ENCODE measurements at regions not wholly inside any gene's neighbourhood (a gene's known extent, or its start where the extent isn't known, plus 50 kb on each side); places are given as distances from the start of the nearest gene placed in this dataset.

DNA sequence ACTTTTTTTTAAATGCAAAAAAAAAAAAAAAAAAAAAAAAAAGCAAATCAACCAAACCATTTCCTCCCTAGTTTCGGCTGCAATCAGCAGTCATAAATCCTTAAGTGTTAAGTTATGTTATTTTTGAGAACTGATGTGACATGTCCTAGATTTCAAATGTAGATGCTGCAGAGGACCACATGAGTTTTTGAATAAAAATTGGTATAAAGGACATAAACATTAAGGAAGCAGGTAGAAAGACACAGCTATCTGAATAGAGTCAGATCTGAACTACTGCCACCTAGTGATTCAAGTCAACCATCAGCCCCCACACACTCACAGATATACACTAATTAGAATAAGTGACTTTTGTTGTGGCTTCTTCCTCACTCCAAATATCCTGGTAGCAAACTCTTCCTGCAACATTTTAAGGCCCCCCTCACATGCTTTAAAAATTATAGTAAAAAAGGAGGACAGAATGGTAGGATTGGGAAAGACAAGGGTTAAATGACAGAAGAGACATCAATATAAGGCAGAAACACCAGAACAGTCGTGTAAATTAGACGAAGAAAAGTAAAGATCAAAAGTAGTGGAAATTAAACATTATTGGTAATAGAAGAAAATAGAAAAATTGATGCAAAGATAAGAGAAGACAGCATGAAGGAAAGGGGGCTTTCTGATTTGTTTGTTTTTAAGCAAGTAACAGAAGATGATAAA, 394.5 kb upstream of the ATP2B1 start:
- H3K27ac ChIP-seq (ENCODE audit: low read depth, low read length): no peak overlapping the region
- H3K9ac ChIP-seq (ENCODE audit: low read length): no peak overlapping the region
- H3K27me3 ChIP-seq (ENCODE audit: control insufficient read depth, insufficient read depth, low read length): no peaks in the 10 kb centered on the region
- H3K36me3 ChIP-seq (ENCODE audit: control insufficient read depth, insufficient read depth, low read length): no peaks in the 10 kb centered on the region
- no peak overlapping the region for H3K4me3 ChIP-seq (ENCODE audit: low read length)
- H3K4me1 ChIP-seq (ENCODE audit: control insufficient read depth, insufficient read depth, low read length): no peaks in the 10 kb centered on the region

DNA sequence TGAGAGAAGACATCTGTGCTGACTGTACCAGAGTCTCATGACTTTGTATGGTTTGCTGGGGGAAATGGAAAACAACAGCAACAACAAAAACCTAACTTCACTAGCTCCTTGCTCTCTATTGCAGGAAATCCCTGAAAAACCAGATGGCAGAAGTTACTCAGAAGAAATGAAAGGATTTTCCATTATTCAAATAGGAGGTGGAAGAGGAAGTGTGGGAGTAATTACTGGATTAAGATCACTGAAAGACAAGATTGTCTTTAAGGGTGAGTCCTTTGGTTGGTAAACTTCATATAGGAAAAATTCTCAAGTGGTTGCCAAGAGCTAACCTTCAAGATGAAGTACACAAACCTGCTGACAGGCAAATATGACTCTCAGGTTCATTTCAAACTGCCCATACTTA, 391.9 kb upstream of the ATP2B1 start:
- no peak overlapping the region for H3K9ac ChIP-seq (ENCODE audit: low read length)

DNA sequence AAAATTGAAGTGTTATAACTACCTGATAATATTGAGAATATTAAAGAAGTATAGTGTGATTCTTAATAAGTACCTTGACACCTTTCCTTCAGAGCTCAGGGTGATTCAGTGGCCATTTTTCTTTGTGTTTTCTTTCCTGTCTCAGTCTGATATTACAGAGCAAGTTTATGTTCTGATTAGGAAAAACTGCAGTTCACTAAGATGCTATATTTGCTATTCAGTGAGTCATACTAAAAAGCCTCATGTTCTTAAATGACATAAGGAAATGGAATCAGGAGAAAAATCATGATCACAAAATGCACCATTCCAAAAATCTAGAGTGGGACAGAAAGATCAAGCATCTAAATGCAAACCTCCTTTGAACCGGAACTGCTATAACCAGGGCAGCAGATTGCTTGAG, 390.6 kb upstream of the ATP2B1 start:
- Histone ChIP-seq H3K27ac (ENCODE audit: low read depth, low read length) (no peak overlapping the region), H3K9ac (ENCODE audit: low read length) (no peak overlapping the region), H3K27me3 (ENCODE audit: control insufficient read depth, insufficient read depth, low read length) (no peaks in the 10 kb centered on the region), H3K36me3 (ENCODE audit: control insufficient read depth, insufficient read depth, low read length) (no peaks in the 10 kb centered on the region), H3K4me3 (ENCODE audit: low read length) (no peak overlapping the region), H3K4me1 (ENCODE audit: control insufficient read depth, insufficient read depth, low read length) (no peaks in the 10 kb centered on the region)

More for the DNA sequence above, 391.9 kb upstream of the ATP2B1 start:
- H3K27me3 ChIP-seq (ENCODE audit: control insufficient read depth, insufficient read depth, low read length): no peaks in the 10 kb centered on the region
- H3K36me3 ChIP-seq (ENCODE audit: control insufficient read depth, insufficient read depth, low read length): no peaks in the 10 kb centered on the region
- H3K4me3 ChIP-seq (ENCODE audit: low read length): no peak overlapping the region
- no peak overlapping the region for H3K27ac ChIP-seq (ENCODE audit: low read depth, low read length)
- no peaks in the 10 kb centered on the region for H3K4me1 ChIP-seq (ENCODE audit: control insufficient read depth, insufficient read depth, low read length)

DNA sequence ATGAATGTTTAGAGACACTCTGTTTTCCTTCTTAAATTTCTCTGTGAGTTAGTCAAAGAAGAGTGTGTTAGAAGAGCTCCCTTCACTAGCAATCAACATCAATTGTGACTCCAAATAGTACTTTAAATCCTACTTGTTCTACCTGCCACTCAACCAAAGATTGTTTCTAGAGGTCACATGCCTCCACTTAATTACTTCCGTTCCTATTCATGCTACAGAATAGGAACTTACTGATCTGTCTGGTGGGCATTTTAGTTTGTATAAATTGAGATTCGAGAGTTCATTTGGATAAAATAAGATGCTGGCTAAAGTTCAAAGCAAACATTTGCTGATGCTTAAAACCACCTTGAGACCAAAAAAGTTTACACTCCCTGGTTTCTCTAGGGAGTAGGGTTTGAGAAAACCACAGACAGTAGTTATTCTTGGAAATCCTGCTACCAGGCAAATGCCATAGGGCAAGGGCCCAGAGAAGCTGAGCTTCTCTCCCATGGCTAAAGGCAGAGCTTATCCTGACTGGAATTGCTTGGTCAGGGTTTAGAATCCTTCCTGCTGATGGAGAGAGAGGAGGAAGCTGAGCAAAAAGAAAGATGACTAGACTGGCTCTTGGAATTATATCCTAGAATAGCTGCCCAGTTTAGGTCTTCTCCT, 389.6 kb upstream of the ATP2B1 start:
- Histone ChIP-seq H3K27ac (ENCODE audit: low read depth, low read length) (no peak overlapping the region), H3K36me3 (ENCODE audit: control insufficient read depth, insufficient read depth, low read length) (no peaks in the 10 kb centered on the region), H3K4me3 (ENCODE audit: low read length) (no peak overlapping the region), H3K4me1 (ENCODE audit: control insufficient read depth, insufficient read depth, low read length) (no peaks in the 10 kb centered on the region), H3K27me3 (ENCODE audit: control insufficient read depth, insufficient read depth, low read length) (no peaks in the 10 kb centered on the region), H3K9ac (ENCODE audit: low read length) (no peak overlapping the region)

DNA sequence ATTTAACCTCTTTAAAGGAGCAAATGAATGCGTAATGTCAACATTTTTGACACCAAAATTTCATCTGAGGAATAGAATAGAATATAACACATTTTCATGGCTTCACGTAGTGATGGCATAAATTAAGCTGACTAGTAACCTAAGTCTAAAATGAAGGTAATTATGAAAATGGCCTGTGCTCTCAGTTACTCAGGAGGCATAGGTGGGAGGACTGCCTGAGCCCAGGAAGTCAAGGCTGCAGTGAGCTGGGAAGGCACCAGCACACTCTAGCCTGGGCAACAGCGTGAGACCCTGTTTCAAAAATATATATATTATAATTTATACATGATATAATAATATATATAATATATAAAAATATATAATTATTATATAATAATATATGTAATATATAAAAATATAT, 383.2 kb upstream of the ATP2B1 start:
- Histone ChIP-seq H3K27ac (ENCODE audit: low read depth, low read length) (no peak overlapping the region), H3K4me3 (ENCODE audit: low read length) (no peak overlapping the region), H3K4me1 (ENCODE audit: control insufficient read depth, insufficient read depth, low read length) (no peaks in the 10 kb centered on the region), H3K27me3 (ENCODE audit: control insufficient read depth, insufficient read depth, low read length) (no peaks in the 10 kb centered on the region), H3K9ac (ENCODE audit: low read length) (no peak overlapping the region), H3K36me3 (ENCODE audit: control insufficient read depth, insufficient read depth, low read length) (no peaks in the 10 kb centered on the region)

DNA sequence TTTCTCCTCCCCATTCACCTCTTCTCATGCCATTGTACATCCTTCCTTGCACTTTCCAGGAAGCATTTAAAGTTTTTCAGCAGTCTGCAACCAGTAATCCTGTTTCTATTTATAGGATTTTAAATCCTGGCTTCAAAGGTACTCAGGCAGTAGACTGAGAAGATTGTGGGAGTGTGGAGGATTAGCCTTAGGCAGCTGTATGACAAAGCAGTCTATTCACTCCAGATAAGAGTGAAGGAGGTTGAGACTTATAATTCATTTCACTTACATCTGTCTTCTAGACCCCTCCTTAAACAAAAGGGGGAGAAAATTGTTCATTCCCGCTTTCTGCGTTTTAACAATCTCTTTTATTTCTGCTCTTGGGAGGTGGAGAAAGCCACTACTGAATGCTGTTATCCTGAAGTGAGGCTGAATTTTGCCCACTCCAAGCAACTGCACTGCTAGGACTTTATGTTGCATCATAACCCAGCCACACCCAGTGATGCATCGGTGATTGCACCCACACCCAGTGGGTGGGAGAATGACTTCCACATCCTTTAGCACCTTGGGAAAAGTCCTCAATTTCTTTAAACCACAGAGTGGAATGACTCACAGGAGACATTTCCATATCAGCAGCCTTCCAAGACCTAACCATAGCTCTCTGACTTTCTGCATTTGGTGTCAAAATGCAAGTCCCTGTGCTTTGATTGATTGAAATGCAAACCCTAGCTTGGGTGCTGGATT, 382.5 kb upstream of the ATP2B1 start:
- Histone ChIP-seq H3K9ac (ENCODE audit: low read length) (no peak overlapping the region), H3K27me3 (ENCODE audit: control insufficient read depth, insufficient read depth, low read length) (no peaks in the 10 kb centered on the region), H3K27ac (ENCODE audit: low read depth, low read length) (no peak overlapping the region), H3K36me3 (ENCODE audit: control insufficient read depth, insufficient read depth, low read length) (no peaks in the 10 kb centered on the region), H3K4me1 (ENCODE audit: control insufficient read depth, insufficient read depth, low read length) (no peaks in the 10 kb centered on the region), H3K4me3 (ENCODE audit: low read length) (no peak overlapping the region)

DNA sequence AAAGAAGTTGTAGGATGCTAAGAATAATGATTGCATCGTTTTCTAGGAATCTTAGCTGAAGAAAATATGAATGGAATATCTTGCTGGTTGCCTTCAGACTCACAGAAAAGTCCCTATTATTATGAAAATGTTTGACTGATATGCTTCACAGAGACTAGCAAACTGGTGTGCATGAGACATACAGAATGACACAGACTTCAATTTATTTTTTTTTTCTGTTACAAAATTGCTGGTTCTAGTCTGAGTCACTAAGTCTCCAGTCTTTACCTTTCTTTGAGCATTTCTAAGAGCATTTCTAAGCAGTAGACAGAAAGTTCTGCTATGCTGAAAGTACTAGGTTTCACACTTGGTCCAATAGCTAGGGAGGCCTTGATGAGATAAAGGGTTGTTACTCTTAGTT, 377.6 kb upstream of the ATP2B1 start:
- Histone ChIP-seq H3K4me1 (ENCODE audit: control insufficient read depth, insufficient read depth, low read length) (no peaks in the 10 kb centered on the region), H3K36me3 (ENCODE audit: control insufficient read depth, insufficient read depth, low read length) (no peaks in the 10 kb centered on the region), H3K27me3 (ENCODE audit: control insufficient read depth, insufficient read depth, low read length) (no peaks in the 10 kb centered on the region), H3K4me3 (ENCODE audit: low read length) (no peak overlapping the region), H3K9ac (ENCODE audit: low read length) (no peak overlapping the region), H3K27ac (ENCODE audit: low read depth, low read length) (no peak overlapping the region)

DNA sequence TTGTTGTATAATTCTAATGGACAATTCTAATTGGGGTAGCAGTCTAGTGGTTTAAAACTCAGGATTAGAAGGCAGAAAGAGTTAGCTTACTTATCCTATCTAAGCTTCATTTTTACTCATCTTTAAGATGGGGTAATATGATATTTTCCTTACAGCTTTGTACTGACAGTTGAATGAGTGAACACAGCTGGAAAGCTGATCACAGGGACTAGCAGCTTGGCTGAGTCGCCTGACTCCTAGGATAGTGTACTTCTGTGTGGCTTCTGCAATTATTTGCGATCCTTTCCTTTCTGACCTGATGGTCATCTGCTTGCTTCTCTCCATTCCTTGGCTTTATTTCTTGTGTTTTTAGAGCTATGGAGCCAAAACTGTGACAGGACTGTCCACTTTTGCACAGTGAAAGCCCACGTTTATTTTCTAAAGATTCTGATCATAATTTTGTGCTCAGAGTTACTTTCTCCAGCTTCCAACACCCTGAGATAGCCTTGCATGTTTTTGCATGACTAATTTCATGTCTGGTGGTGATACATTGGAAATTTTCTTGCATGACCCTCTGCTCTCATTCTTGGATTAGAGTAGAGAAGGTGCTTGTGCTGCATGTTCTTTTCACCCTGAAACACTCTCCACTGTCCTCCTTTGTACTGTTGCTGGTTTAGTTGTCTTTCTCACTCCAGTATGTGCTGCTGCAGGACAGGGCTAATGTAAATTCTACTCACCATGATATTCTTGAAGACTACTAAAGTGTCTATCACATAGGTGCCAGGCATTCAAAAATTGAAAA, 377.0 kb upstream of the ATP2B1 start:
- H3K9ac ChIP-seq (ENCODE audit: low read length): no peak overlapping the region
- no peak overlapping the region for H3K4me3 ChIP-seq (ENCODE audit: low read length)
- H3K27ac ChIP-seq (ENCODE audit: low read depth, low read length): no peak overlapping the region
- no peaks in the 10 kb centered on the region for H3K4me1 ChIP-seq (ENCODE audit: control insufficient read depth, insufficient read depth, low read length)
- no peaks in the 10 kb centered on the region for H3K36me3 ChIP-seq (ENCODE audit: control insufficient read depth, insufficient read depth, low read length)
- H3K27me3 ChIP-seq (ENCODE audit: control insufficient read depth, insufficient read depth, low read length): no peaks in the 10 kb centered on the region

DNA sequence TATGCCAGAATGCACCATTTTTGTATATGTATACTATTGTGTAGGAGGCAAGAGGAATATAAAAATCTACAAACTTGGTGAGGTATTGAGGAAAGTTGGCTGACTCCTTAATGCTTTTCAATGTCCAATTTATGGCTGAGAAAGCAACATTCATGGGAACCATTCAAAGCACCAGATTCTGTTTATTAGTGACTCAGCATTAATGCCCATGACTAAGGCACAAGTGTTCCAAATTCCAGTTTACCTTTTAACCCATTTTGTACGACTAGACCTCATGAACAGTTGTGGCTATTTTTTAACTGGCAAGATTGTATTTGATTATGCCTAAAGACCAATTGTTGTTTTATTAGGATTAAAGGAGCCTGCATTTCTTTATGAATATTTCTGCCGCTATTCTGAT, 375.4 kb upstream of the ATP2B1 start:
- no peak overlapping the region for H3K4me3 ChIP-seq (ENCODE audit: low read length)
- no peak overlapping the region for H3K9ac ChIP-seq (ENCODE audit: low read length)
- no peaks in the 10 kb centered on the region for H3K27me3 ChIP-seq (ENCODE audit: control insufficient read depth, insufficient read depth, low read length)
- H3K27ac ChIP-seq (ENCODE audit: low read depth, low read length): no peak overlapping the region
- no peaks in the 10 kb centered on the region for H3K36me3 ChIP-seq (ENCODE audit: control insufficient read depth, insufficient read depth, low read length)
- H3K4me1 ChIP-seq (ENCODE audit: control insufficient read depth, insufficient read depth, low read length): no peaks in the 10 kb centered on the region

DNA sequence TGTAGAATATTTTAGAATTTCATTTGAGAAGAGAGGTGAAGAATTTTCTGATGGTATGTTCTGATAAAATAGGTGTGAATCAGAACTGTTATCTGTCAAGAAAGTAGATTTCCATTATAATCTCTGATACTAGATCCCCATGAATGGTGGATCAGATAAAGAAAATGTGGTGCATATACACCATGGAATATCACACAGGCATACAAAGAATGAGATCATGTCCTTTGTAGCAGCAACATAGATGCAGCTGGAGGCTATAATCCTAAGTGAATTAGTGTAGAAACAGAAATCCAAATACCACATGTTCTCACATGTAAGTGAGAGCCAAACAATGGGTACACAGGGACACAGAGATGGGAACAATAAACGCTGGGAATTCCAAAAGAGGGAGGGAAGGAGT, 372.0 kb upstream of the ATP2B1 start:
- Histone ChIP-seq H3K4me1 (ENCODE audit: control insufficient read depth, insufficient read depth, low read length) (no peaks in the 10 kb centered on the region), H3K4me3 (ENCODE audit: low read length) (no peak overlapping the region), H3K36me3 (ENCODE audit: control insufficient read depth, insufficient read depth, low read length) (no peaks in the 10 kb centered on the region)

DNA sequence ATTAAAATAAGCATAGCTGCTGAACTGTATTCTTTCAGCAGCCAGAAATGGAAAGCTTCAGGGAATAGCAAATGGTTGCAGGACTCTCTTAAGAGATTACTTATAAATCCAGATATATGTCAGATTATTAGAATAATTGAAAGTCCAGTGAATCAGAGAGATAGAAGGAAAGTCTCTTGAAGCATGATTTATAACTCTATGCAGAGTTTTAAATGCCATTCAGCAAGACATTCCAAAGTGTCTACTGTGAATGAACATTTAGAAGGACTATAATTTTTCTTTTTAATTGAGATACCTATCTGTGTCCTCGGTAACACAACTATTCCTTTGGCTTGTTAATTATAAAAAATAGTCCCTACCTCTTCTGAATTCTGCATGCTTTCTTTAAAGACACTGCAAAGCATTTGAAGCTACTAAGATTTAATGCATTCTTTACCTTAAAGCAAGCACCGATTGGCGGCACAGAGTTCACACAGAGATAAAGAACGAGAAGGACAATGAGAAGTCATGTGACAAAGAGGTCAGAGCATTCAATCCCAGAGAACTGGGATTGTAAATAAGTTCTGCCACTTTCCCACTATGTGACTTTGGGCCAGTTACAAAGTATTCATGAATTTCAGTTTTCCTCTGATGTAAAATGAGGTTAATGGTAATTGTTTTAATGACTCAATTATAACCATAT, 371.0 kb upstream of the ATP2B1 start:
- no peaks in the 10 kb centered on the region for H3K36me3 ChIP-seq (ENCODE audit: control insufficient read depth, insufficient read depth, low read length)
- H3K27ac ChIP-seq (ENCODE audit: low read depth, low read length): no peak overlapping the region
- no peaks in the 10 kb centered on the region for H3K4me1 ChIP-seq (ENCODE audit: control insufficient read depth, insufficient read depth, low read length)
- H3K27me3 ChIP-seq (ENCODE audit: control insufficient read depth, insufficient read depth, low read length): no peaks in the 10 kb centered on the region
- H3K9ac ChIP-seq (ENCODE audit: low read length): no peak overlapping the region
- H3K4me3 ChIP-seq (ENCODE audit: low read length): no peak overlapping the region

More for the DNA sequence above, 372.0 kb upstream of the ATP2B1 start:
- Histone ChIP-seq H3K9ac (ENCODE audit: low read length) (no peak overlapping the region), H3K27me3 (ENCODE audit: control insufficient read depth, insufficient read depth, low read length) (no peaks in the 10 kb centered on the region), H3K27ac (ENCODE audit: low read depth, low read length) (no peak overlapping the region)

DNA sequence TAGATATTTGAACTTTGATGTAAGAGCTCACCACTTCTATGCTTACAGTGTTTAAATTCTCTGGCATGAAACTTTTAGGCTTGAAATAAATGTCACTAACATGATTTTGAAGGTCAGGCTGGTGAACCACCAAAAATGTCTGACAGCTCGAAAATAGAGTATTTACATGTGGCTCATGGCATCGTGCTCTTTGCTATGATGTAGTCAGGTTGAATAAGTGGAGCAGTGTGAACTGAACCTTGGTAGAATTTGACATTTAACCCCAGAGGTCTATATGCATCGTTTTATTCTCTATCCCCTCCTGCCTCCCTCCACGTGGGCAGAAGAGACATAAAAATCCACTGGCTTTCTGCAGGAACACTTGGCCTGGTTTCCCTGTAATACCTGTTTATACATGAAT, 369.7 kb upstream of the ATP2B1 start:
- H3K9ac ChIP-seq (ENCODE audit: low read length): no peak overlapping the region
- no peaks in the 10 kb centered on the region for H3K4me1 ChIP-seq (ENCODE audit: control insufficient read depth, insufficient read depth, low read length)
- no peaks in the 10 kb centered on the region for H3K36me3 ChIP-seq (ENCODE audit: control insufficient read depth, insufficient read depth, low read length)
- H3K27ac ChIP-seq (ENCODE audit: low read depth, low read length): no peak overlapping the region
- no peak overlapping the region for H3K4me3 ChIP-seq (ENCODE audit: low read length)
- H3K27me3 ChIP-seq (ENCODE audit: control insufficient read depth, insufficient read depth, low read length): no peaks in the 10 kb centered on the region
